ENCODE measurements at regions not wholly inside any gene's neighbourhood (a gene's known extent, or its start where the extent isn't known, plus 50 kb on each side); places are given as distances from the start of the nearest gene placed in this dataset.

GRCh38 chr11:44417731-44418455 lies 108.0 kb upstream of the ALX4 start:
- TF ChIP-seq POLR2A (IDR thresholded peaks at IDR 0.05) = no peak
- no peak for TF ChIP-seq CTCF (IDR thresholded peaks at IDR 0.05)

All from thyroid gland (tissue), 4 donors.